WTC11 (cell line): ENCODE measurements at regions not wholly inside any gene's neighbourhood (a gene's known extent, or its start where the extent isn't known, plus 50 kb on each side); places are given as distances from the start of the nearest gene placed in this dataset.

Experiments
- CBFB ChIP-seq: sonication (generic); formaldehyde crosslinking; IDR thresholded peaks from 2 replicates; pipeline ENCODE4 v1.8.1; 2022; ENCODE audit warnings: mild to moderate bottlenecking, low read depth, missing genetic modification reagents
- NFE2L1 ChIP-seq: sonication (generic); formaldehyde crosslinking; IDR thresholded peaks from 2 replicates; pipeline ENCODE4 v1.8.1; 2023; ENCODE audit warnings: missing genetic modification reagents
- SP1 ChIP-seq: sonication (generic); formaldehyde crosslinking; conservative IDR thresholded peaks from 2 replicates; pipeline ENCODE4 v1.8.1; 2022; ENCODE audit warnings: missing genetic modification reagents
- TF ChIP-seq, protein P1 (sequence below): sonication (generic); formaldehyde crosslinking; IDR thresholded peaks from 2 replicates; pipeline ENCODE4 v1.8.0; 2022; ENCODE audit warnings: mild to moderate bottlenecking, missing genetic modification reagents

DNA sequence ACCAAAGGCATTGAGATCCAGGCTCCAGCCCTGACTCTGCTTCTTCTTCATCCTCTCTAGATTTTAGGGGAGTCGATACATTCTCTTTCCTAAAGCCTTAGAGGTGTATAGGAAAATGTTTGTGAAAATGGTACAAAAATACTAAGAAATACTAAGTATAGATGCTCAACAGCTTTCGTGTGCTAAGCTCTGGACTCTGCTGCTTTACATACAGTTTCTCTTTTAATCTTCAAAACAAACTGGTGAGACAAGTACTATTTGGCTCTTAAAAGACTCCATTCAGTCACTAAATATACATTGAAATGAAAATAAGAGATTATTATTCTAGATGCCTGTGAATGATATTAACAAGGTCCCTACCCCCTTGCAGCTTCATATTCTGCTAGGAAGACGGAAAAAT is 174.5 kb upstream of the TRPM3 start:
- TF ChIP-seq, protein P1, sequence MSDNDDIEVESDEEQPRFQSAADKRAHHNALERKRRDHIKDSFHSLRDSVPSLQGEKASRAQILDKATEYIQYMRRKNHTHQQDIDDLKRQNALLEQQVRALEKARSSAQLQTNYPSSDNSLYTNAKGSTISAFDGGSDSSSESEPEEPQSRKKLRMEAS (CRISPR knock-in tag), result no peak
- TF ChIP-seq SP1 (CRISPR knock-in tag), result no peak
- no peak for TF ChIP-seq CBFB
- TF ChIP-seq NFE2L1 (CRISPR knock-in tag), result no peak
